Vagina (tissue), 2 donors: ENCODE measurements at regions not wholly inside any gene's neighbourhood (a gene's known extent, or its start where the extent isn't known, plus 50 kb on each side); places are given as distances from the start of the nearest gene placed in this dataset.

Experiments used
- POLR2A ChIP-seq, 2 donors: fragments of 450-650 bp; IDR thresholded peaks; one replicate each; pipeline ENCODE4 v1.6.1; 2017; ENCODE audit warnings: antibody characterized with exemption in 2 of 2, mild to moderate bottlenecking in 2 of 2, moderate library complexity in 2 of 2
- POLR2AphosphoS5 ChIP-seq, 2 donors: sonication (generic); formaldehyde crosslinking; IDR thresholded peaks; one replicate each; pipeline ENCODE4 v1.9.0; 2017; ENCODE audit warnings: antibody characterized with exemption in 2 of 2, mild to moderate bottlenecking in 2 of 2, low read depth in 1 of 2; ENCODE audit not compliant: insufficient read depth in 1 of 2
- TF ChIP-seq, protein P1 (sequence below), 3 experiments: fragments of 450-650 bp in 2 of 3; fragments of 200-600 bp in 1 of 3; sonication (generic) in 1 of 3; IDR thresholded peaks; one replicate each; pipeline ENCODE4 v1.5.1; 2017 to 2019; ENCODE audit warnings: antibody characterized with exemption in 3 of 3, mild to moderate bottlenecking in 2 of 3, moderate library complexity in 2 of 3

DNA sequence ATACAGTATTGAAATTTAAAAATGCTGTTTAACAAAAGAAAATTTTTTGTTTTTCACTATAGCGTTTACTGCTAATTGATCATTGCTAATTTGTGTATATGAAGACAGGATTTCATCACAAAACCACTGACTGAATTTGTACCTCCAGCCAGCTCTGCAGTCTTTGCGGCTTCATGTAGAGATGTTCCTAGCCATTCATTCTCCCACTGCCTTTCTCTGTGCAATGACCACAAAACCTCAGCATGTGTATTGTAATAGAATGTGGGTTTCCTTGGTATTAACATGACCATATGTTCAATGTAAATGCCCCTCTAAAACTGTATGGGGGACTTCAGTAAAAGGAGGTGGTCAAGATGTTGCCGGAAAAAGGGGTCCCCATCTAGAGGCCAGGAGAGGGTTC is 81.1 kb upstream of the STEAP1B start:
- TF ChIP-seq, protein P1, sequence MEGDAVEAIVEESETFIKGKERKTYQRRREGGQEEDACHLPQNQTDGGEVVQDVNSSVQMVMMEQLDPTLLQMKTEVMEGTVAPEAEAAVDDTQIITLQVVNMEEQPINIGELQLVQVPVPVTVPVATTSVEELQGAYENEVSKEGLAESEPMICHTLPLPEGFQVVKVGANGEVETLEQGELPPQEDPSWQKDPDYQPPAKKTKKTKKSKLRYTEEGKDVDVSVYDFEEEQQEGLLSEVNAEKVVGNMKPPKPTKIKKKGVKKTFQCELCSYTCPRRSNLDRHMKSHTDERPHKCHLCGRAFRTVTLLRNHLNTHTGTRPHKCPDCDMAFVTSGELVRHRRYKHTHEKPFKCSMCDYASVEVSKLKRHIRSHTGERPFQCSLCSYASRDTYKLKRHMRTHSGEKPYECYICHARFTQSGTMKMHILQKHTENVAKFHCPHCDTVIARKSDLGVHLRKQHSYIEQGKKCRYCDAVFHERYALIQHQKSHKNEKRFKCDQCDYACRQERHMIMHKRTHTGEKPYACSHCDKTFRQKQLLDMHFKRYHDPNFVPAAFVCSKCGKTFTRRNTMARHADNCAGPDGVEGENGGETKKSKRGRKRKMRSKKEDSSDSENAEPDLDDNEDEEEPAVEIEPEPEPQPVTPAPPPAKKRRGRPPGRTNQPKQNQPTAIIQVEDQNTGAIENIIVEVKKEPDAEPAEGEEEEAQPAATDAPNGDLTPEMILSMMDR (IDR thresholded peaks at IDR 0.05), result no peak
- TF ChIP-seq POLR2A (IDR thresholded peaks at IDR 0.05) (no peak), POLR2AphosphoS5 (IDR thresholded peaks at IDR 0.05; ENCODE audit: insufficient read depth in 1 of 2, low read depth in 1 of 2) (no peak)
